ENCODE measurements at regions not wholly inside any gene's neighbourhood (a gene's known extent, or its start where the extent isn't known, plus 50 kb on each side); places are given as distances from the start of the nearest gene placed in this dataset.

DNA sequence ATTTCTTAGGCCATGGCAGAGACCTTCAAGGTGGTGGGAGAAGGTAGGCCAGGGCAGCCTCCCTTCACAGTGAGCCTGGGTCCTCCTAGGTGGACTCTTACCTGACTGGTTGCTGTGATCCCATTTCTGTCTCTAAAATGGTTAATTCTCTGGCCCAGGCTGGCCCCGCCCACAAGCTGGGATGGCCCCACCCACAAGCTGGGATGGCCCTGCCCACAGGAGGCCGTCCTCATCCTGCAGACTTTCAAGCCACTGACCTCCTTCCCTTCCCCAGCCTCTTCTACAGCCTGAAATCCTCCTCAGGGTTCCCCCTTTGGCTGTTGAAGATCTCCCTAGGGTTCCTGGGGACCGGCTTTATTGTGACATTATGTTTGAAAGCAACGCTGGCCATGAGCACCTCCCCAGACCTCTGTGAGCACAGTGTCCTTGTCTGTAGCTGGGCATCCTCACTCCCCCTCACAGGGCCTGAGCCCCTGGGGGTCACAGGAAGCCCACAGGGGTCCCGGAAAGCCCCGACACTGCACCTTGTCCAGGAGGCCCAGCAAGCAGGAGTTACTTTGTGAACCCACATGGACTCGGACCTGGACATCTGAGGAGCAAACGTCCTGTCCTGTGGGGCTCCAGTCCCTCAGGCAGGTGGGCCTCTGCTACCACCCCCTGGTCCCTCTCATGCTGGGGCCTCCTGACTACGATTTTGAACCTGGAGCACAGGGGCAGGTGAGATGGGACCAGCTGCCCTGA, 621.7 kb downstream of the MATN1 start:
- TF ChIP-seq POLR2A (IDR thresholded peaks at IDR 0.05) = no peak
- TF ChIP-seq, protein P1, sequence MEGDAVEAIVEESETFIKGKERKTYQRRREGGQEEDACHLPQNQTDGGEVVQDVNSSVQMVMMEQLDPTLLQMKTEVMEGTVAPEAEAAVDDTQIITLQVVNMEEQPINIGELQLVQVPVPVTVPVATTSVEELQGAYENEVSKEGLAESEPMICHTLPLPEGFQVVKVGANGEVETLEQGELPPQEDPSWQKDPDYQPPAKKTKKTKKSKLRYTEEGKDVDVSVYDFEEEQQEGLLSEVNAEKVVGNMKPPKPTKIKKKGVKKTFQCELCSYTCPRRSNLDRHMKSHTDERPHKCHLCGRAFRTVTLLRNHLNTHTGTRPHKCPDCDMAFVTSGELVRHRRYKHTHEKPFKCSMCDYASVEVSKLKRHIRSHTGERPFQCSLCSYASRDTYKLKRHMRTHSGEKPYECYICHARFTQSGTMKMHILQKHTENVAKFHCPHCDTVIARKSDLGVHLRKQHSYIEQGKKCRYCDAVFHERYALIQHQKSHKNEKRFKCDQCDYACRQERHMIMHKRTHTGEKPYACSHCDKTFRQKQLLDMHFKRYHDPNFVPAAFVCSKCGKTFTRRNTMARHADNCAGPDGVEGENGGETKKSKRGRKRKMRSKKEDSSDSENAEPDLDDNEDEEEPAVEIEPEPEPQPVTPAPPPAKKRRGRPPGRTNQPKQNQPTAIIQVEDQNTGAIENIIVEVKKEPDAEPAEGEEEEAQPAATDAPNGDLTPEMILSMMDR (IDR thresholded peaks at IDR 0.05) = no peak

All from thyroid gland (tissue), 4 donors.